Esophagus squamous epithelium (tissue), 4 donors: ENCODE measurements at regions not wholly inside any gene's neighbourhood (a gene's known extent, or its start where the extent isn't known, plus 50 kb on each side); places are given as distances from the start of the nearest gene placed in this dataset.

Experiments used
- CTCF ChIP-seq, 6 experiments: fragments of 450-650 bp in 4 of 6; fragments of 200-600 bp in 2 of 6; sonication (generic) in 2 of 6; IDR thresholded peaks; one replicate each; pipeline ENCODE4 v1.5.1; 2016 to 2019; ENCODE audit warnings: antibody characterized with exemption in 6 of 6, mild to moderate bottlenecking in 4 of 6, moderate library complexity in 4 of 6
- POLR2A ChIP-seq, 4 donors: fragments of 450-650 bp; IDR thresholded peaks; one replicate each; pipeline ENCODE4 v1.6.1; 2017; ENCODE audit warnings: antibody characterized with exemption in 4 of 4, mild to moderate bottlenecking in 4 of 4, moderate library complexity in 3 of 4

- TF ChIP-seq CTCF (IDR thresholded peaks at IDR 0.05) = no peak
- no peak for TF ChIP-seq POLR2A (IDR thresholded peaks at IDR 0.05)
Observed at GRCh38 chr4:71163317-71163716, 169.9 kb downstream of the DCK start.
